SK-N-SH (cell line): ENCODE measurements at regions not wholly inside any gene's neighbourhood (a gene's known extent, or its start where the extent isn't known, plus 50 kb on each side); places are given as distances from the start of the nearest gene placed in this dataset.

Source experiments
- CTCF ChIA-PET: fragments of 300-600, 350-600 bp; formaldehyde crosslinking; extraction: SDS; loops from one replicate; lab custom pipeline; 2021; lab: Yijun Ruan, JAX
- POLR2A ChIA-PET: fragments of 350-600 bp; sonication (Branson Sonifier 250); formaldehyde crosslinking; extraction: SDS; loops from one replicate; lab custom pipeline; 2020; ENCODE audit warnings: antibody characterized with exemption, inconsistent platforms; lab: Yijun Ruan, JAX
- DNase-seq: peaks from one replicate; pipeline ENCODE4 v3.0.0; 2012
- H2AFZ ChIP-seq: fragments of 200-600 bp; sonication (generic); 2 replicates; pipeline ENCODE4 v1.8.1; 2016; ENCODE audit warnings: antibody characterized with exemption, mild to moderate bottlenecking, low read depth
- H3F3A ChIP-seq: fragments of 200-600 bp; sonication (generic); replicated peaks from 2 replicates; pipeline ENCODE3; 2016; ENCODE audit warnings: antibody characterized with exemption, mild to moderate bottlenecking; ENCODE audit not compliant: insufficient read depth
- H3K27ac ChIP-seq, 2 experiments: fragments of 200-500 bp in 1 of 2; fragments of 200-600 bp in 1 of 2; sonication (Bioruptor generic) in 1 of 2; sonication (generic), shearing (Covaris generic) in 1 of 2; 2 replicates each; pipeline versions ENCODE4 v1.5.1 to v1.6.1; 2014 to 2016; ENCODE audit warnings: low read depth in 2 of 2, inconsistent platforms in 1 of 2, low read length in 1 of 2, mild to moderate bottlenecking in 1 of 2, mixed read lengths in 1 of 2
- H3K27me3 ChIP-seq: fragments of 200-600 bp; sonication (generic), shearing (Covaris generic); 2 replicates; pipeline ENCODE4 v1.6.1; 2016; ENCODE audit warnings: mixed run types; ENCODE audit not compliant: insufficient read depth
- H3K36me3 ChIP-seq, 2 experiments: fragments of 200-500 bp in 1 of 2; fragments of 200-600 bp in 1 of 2; sonication (Bioruptor generic) in 1 of 2; sonication (generic) in 1 of 2; replicated peaks in 1 of 2; 2 replicates each; pipeline versions ENCODE3 to v1.5.1; 2014 to 2016; ENCODE audit warnings: low read length in 1 of 2, mild to moderate bottlenecking in 1 of 2; ENCODE audit not compliant: insufficient read depth in 2 of 2, control insufficient read depth in 1 of 2
- H3K4me1 ChIP-seq, 2 experiments: fragments of 200-500 bp in 1 of 2; fragments of 200-600 bp in 1 of 2; sonication (Bioruptor generic) in 1 of 2; sonication (generic), shearing (Covaris generic) in 1 of 2; 2 replicates each; pipeline versions ENCODE4 v1.5.1 to v1.6.1; 2014 to 2016; ENCODE audit warnings: low read depth in 1 of 2, low read length in 1 of 2, mixed run types in 1 of 2; ENCODE audit not compliant: insufficient read depth in 2 of 2, control insufficient read depth in 1 of 2
- H3K4me2 ChIP-seq: fragments of 200-600 bp; sonication (generic), shearing (Covaris generic); 2 replicates; pipeline ENCODE4 v1.6.1; 2017; ENCODE audit warnings: mixed run types
- H3K4me3 ChIP-seq, 2 experiments: fragments of 200-500 bp in 1 of 2; fragments of 200-600 bp in 1 of 2; sonication (Bioruptor generic) in 1 of 2; sonication (generic), shearing (Covaris generic) in 1 of 2; 2 replicates each; pipeline versions ENCODE4 v1.5.1 to v1.8.1; 2014 to 2016; ENCODE audit warnings: low read depth in 2 of 2, inconsistent platforms in 1 of 2, low read length in 1 of 2, mild to moderate bottlenecking in 1 of 2, mixed read lengths in 1 of 2, moderate library complexity in 1 of 2
- H3K79me2 ChIP-seq: fragments of 200-600 bp; sonication (generic); 2 replicates; pipeline ENCODE4 v1.8.1; 2017; ENCODE audit warnings: mild to moderate bottlenecking; ENCODE audit not compliant: insufficient read depth
- H3K9ac ChIP-seq: fragments of 200-600 bp; sonication (generic); 2 replicates; pipeline ENCODE4 v1.6.1; 2017; ENCODE audit warnings: mixed run types
- H3K9me2 ChIP-seq: fragments of 200-600 bp; sonication (generic); 2 replicates; pipeline ENCODE4 v1.6.1; 2017; ENCODE audit warnings: mixed run types
- H3K9me3 ChIP-seq: fragments of 200-600 bp; sonication (generic); 2 replicates; pipeline ENCODE4 v1.6.1; 2017; ENCODE audit warnings: mixed run types, mild to moderate bottlenecking, moderate library complexity
- H4K20me1 ChIP-seq: fragments of 200-600 bp; sonication (generic); 2 replicates; pipeline ENCODE4 v1.6.1; 2017; ENCODE audit warnings: mild to moderate bottlenecking, mixed run types; ENCODE audit not compliant: insufficient read depth
- CTCF ChIP-seq: fragments of 200-600 bp; sonication (generic); IDR thresholded peaks from 2 replicates; pipeline ENCODE4 v1.6.1; 2017; ENCODE audit warnings: antibody characterized with exemption, mild to moderate bottlenecking, moderate library complexity
- ELF1 ChIP-seq: IDR thresholded peaks from 2 replicates; pipeline ENCODE4 v1.4.0; 2012
- FOXM1 ChIP-seq: IDR thresholded peaks from 2 replicates; pipeline ENCODE4 v1.4.0; 2012; ENCODE audit warnings: low read depth, mild to moderate bottlenecking
- GATA2 ChIP-seq: sonication (generic); formaldehyde crosslinking; IDR thresholded peaks from 2 replicates; pipeline ENCODE4 v1.5.0; 2020; ENCODE audit warnings: mild to moderate bottlenecking, missing genetic modification reagents
- IRF3 ChIP-seq: fragments of 150-350 bp; IDR thresholded peaks from 2 replicates; pipeline ENCODE4 v1.6.1; 2016; ENCODE audit warnings: mild to moderate bottlenecking, low read depth, low read length
- JUND ChIP-seq: IDR thresholded peaks from 2 replicates; pipeline ENCODE4 v1.4.0; 2012
- MAX ChIP-seq: IDR thresholded peaks from 2 replicates; pipeline ENCODE4 v1.4.0; 2012; ENCODE audit warnings: low read depth
- MEF2A ChIP-seq: IDR thresholded peaks from 2 replicates; pipeline ENCODE4 v1.4.0; 2012; ENCODE audit warnings: low read depth, borderline replicate concordance
- NFIC ChIP-seq: IDR thresholded peaks from 2 replicates; pipeline ENCODE4 v1.4.0; 2012; ENCODE audit warnings: borderline replicate concordance
- NRF1 ChIP-seq: IDR thresholded peaks from 2 replicates; pipeline ENCODE4 v1.6.1; 2012; ENCODE audit warnings: low read depth, mild to moderate bottlenecking, low read length
- RAD21 ChIP-seq: IDR thresholded peaks from 2 replicates; pipeline ENCODE4 v1.6.1; 2012; ENCODE audit warnings: mild to moderate bottlenecking, low read length
- REST ChIP-seq: IDR thresholded peaks from 2 replicates; pipeline ENCODE4 v1.6.1; 2012; ENCODE audit warnings: mild to moderate bottlenecking, low read depth, low read length, moderate library complexity
- RXRA ChIP-seq: IDR thresholded peaks from 2 replicates; pipeline ENCODE4 v1.4.0; 2012; ENCODE audit warnings: low read depth, mild to moderate bottlenecking, borderline replicate concordance
- SIN3A ChIP-seq: IDR thresholded peaks from 2 replicates; pipeline ENCODE4 v1.6.1; 2012; ENCODE audit warnings: low read depth, mild to moderate bottlenecking, low read length, moderate library complexity, borderline replicate concordance
- SMC3 ChIP-seq: IDR thresholded peaks from 2 replicates; pipeline ENCODE4 v1.6.1; 2012; ENCODE audit warnings: low read depth, low read length, improper control_type of control experiment
- TCF12 ChIP-seq: IDR thresholded peaks from 2 replicates; pipeline ENCODE4 v1.4.0; 2012
- TEAD4 ChIP-seq: IDR thresholded peaks from 2 replicates; pipeline ENCODE4 v1.4.0; 2012; ENCODE audit warnings: mild to moderate bottlenecking, borderline replicate concordance; ENCODE audit not compliant: insufficient read depth
- WGBS: methylation state at CpG from one replicate; pipeline ENCODE4 v1.1.6; 2017; ENCODE audit warnings: low lambda C conversion rate; 5-methylcytosine and 5-hydroxymethylcytosine counted together

- Histone ChIP-seq H3K27ac (no peak overlapping the region), H3F3A (no peaks in the 10 kb centered on the region), H3K27me3 (no peaks in the 10 kb centered on the region), H3K4me3 (no peak overlapping the region), H3K4me2 (no peak overlapping the region), H4K20me1 (no peaks in the 10 kb centered on the region), H2AFZ (no peak overlapping the region), H3K36me3 (no peaks in the 10 kb centered on the region), H3K79me2 (no peaks in the 10 kb centered on the region), H3K9ac (no peak overlapping the region), H3K9me2 (no peaks in the 10 kb centered on the region), H3K4me1 (no peaks in the 10 kb centered on the region; a peak in 1 of 4 replicates), H3K9me3 (no peaks in the 10 kb centered on the region)
- no peak for TF ChIP-seq REST
- 60% methylated on average over 1 of the region's 1 CpG for WGBS
- DNase-seq: no peak
- ChIA-PET POLR2A (no interaction called here), CTCF (interaction anchor here (1.0 to 1.3 kb wide), 2 partner anchors 10 to 89 kb away, joined by 3 to 4 read pairs; no protein-coding TSS in a partner anchor)
These were observed 215.6 kb upstream of the FAT1 start for GRCh38 chr4:186939226-186939625.

GRCh38 chr4:186939766-186940165, 216.1 kb upstream of the FAT1 start:
- Histone ChIP-seq H3K9me2 (no peaks in the 10 kb centered on the region), H3K4me1 (no peaks in the 10 kb centered on the region; a peak in 1 of 4 replicates), H4K20me1 (no peaks in the 10 kb centered on the region), H3K27me3 (no peaks in the 10 kb centered on the region), H3K36me3 (no peaks in the 10 kb centered on the region), H3K79me2 (no peaks in the 10 kb centered on the region), H3K4me3 (no peak overlapping the region), H3K9ac (no peak overlapping the region), H3K27ac (no peak overlapping the region), H2AFZ (no peak overlapping the region), H3K4me2 (no peak overlapping the region), H3F3A (no peaks in the 10 kb centered on the region), H3K9me3 (no peaks in the 10 kb centered on the region)
- DNase-seq: no peak
- ChIA-PET POLR2A (no interaction called here), CTCF (interaction anchor here (1.0 to 1.3 kb wide), 2 partner anchors 9 to 89 kb away, joined by 3 to 4 read pairs; no protein-coding TSS in a partner anchor)
- TF ChIP-seq RAD21 (no peak), TCF12 (no peak), MAX (no peak), CTCF (no peak), TEAD4 (no peak), SMC3 (no peak), SIN3A (no peak), NRF1 (no peak), JUND (no peak), GATA2 (CRISPR knock-in tag) (no peak), MEF2A (no peak), REST (no peak), NFIC (no peak), IRF3 (no peak), RXRA (no peak), ELF1 (no peak), FOXM1 (no peak)
